HG03378 (cell line): ENCODE measurements at regions not wholly inside any gene's neighbourhood (a gene's known extent, or its start where the extent isn't known, plus 50 kb on each side); places are given as distances from the start of the nearest gene placed in this dataset.
"Not testable (repeated sequence)": the region's sequence is repeated elsewhere in the genome, so short reads cannot be mapped to it uniquely, and the experiment has no call there.

Experiments used
- ATAC-seq: cut with Tn5 transposase; IDR thresholded peaks from one replicate; pipeline ENCODE4 v1.9.1; 2021; ENCODE audit warnings: mild to moderate bottlenecking, moderate library complexity; ENCODE audit not compliant: unreplicated experiment

DNA sequence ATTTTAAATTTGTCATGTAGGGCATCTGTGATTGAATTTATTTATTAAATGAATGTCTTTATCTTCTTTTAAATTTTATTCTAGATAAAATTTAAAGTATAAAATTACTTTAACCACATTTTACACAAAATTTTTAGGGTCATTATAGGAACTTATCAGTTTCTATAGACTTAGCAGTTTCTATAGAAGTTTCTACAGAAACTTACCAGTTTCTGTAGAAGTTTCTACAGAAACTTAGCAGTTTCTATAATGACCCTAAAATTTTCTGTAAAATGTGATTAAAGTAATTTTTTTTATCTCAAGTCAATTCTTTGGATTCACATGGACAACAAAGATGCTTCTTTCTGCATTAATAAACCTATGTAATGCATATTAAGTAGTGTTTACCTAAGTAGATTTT is 565.9 kb upstream of the TECRL start:
- ATAC-seq = no peak

DNA sequence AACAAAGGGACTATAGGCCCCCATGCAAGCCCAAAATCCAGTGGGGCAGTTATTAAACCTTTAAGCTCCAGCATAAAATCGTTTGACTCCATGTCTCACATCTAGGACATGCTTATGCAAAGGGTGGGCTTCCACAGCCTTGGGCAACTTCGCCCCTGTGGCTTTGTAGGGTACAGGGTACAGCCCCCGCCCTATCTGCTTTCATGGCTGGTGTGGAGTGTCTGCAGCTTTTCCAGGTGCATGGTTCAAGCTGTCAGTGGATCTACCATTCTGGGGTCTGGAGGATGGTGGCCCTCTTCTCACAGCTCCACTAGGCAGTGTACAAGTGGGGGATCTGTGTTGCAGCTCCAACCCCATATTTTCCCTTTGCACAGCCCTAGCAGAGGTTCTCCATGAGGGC is 559.8 kb upstream of the TECRL start:
- ATAC-seq = no peak

DNA sequence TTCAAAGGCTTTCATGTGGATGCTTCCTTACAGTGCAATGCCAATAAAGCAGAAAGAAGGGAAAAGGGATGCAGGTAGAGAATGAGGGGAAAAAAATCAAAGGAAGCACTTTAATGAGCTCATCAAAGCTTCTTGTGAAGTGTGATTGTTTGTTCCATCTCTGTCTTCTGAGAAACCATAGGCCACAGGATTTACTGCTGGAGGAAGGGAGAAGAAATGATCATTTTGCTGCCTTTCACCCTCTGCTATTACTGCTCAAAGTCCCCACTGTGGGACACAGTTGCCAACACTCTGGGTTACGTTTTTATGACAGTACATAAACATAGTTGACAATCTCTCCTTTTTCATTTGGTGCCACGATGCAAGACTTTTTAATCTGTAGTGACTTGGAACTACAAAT is 558.0 kb upstream of the TECRL start:
- ATAC-seq = no peak

DNA sequence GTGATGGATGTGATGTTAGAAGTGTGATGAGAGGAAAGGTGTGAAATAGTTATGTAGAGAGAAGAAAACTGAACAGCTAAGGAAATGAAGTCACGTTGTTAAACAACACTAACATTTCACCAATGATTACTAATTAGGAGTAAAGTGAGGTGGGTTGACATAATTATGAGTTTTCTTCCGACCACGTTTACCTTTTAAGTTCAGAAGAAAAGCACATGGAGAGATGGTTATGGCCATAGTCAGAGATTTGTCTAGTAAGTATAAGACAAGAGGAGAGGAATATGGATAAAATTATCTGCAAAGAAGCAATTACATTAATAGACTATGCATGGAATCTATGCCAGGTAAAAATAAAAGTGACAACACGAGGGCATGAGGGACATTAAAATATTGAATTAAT is 551.3 kb upstream of the TECRL start:
- no peak for ATAC-seq

DNA sequence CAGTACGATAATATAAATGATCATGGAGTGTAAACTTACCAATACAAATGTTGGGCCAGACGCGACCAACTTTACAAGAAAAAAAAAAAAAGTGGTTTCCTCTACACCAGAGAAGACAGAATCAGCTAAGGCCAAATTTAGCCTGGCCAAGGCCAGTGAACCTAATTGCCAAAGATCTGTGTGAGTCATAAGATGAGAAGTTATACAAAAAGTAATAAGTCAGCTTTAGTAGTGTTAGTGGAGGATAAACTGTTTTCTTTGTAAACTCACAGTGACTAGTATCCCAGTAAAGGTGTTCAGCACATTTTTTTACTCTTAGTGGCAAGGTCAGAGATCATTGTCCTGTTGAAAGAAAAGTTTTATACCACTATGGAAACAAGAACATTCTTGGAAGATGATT is 531.4 kb upstream of the TECRL start:
- ATAC-seq = no peak

DNA sequence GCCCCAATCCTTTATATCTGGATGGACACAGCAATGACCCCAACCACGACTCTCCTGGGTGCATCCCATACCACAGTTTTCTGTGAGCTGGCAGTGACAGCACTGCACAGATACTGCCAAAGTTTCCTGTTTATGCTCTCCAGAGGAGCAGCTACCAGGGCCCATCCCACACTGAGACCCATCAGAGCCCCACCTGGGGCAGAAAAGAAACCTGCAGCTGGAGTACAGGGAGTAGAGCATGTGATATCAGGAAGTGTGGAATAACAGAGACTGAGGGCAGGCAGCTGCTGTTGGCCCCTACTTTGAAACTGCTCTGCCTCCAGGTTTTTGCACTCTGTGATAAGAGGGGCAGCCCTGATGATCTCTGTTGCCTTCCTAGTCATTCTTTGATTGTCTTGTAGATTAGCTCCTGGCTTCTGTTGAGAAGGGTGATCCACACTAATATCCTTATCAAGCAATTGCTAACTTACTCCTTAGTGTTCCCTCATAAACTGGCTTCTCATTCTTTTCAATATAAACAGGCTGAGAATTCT is 526.3 kb upstream of the TECRL start:
- ATAC-seq = no peak

DNA sequence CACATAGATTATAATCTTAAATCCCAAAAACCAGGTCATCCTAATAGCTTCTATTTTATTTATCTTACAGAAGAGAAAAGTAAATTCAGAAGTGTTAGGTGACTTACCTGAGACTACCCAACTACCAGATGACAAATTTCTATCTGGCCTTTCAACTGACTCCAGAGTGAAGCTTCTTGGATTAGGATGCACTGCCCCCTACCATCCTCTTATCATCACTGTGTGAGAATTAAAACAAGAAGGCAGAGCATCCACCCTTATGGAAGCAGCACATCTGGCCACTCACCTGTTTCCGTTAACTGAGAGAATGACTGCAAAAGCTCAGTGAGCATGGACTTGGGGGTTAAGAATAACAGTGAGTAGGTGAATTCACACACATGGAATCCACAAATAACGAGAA is 502.6 kb upstream of the TECRL start:
- ATAC-seq = no peak

DNA sequence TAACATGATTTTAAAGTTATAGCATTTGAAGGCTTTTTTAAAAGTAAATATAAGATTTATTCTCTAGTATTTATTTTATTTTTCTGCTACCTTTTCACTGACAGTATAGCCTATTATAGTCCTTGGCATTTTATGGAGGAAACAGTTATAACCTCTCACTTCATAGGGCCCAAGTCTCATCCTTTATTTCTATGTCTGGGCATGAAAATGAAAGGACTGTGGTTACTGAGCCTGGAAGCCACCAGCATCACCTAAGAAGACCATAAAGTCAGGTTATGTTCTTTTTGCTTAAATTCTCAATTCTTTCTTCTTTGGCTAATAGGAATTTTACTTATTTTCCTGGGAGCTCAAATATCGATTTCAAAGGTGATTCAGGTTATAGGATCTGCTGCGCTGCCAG is 494.7 kb upstream of the TECRL start:
- ATAC-seq = no peak

DNA sequence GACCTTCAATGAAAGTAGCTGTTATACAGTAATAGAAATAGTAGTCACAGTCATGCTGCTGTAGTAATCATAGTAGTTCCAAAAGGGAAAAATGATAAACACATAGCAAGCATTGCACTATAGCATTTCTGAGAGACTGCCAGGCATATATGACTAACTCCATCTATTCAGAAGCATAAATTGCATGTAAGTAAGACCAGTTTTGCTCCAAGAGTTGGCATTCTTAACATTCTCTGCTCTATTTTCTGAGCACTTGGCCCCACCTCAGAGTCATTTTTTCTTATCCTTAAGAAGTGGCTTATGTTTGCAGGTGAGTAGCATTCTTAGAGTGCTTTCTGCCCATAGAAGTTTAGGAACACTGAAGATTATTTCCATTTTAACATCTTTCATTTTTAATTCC is 490.3 kb upstream of the TECRL start:
- ATAC-seq = no peak

DNA sequence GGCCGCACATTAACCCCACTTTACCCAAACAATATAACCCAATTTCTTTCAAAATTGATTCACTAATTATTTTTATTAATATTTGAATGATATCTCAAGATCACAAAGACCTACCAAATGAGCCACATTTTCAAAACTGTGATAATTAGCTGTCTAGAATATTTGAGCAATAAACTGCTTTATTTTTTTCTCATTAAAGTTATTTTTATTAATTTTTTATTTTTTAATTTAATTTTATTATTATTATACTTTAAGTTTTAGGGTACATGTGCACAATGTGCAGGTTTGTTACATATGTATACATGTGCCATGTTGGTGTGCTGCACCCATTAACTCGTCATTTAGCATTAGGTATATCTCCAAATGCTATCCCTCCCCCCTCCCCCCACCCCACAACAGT is 489.8 kb upstream of the TECRL start:
- ATAC-seq = not testable (repeated sequence)

DNA sequence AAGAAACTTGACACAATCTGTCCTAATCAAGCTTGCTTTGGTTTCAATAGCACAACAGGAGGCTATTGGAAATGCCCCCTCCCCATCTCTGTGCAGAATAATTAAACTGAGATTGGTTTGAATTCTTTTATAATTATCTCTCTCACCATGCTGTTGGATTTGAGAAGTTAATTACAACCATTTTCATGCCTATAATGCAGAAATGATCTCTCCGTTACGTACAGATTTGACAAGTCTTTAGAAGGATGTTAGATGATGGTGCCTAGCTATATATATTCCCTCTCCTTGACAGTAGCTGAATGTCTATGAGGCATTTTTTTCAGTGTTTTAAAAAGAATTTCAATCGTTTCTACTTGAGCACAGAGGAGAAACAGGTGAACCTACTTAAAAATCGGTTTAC is 488.4 kb upstream of the TECRL start:
- ATAC-seq = no peak

DNA sequence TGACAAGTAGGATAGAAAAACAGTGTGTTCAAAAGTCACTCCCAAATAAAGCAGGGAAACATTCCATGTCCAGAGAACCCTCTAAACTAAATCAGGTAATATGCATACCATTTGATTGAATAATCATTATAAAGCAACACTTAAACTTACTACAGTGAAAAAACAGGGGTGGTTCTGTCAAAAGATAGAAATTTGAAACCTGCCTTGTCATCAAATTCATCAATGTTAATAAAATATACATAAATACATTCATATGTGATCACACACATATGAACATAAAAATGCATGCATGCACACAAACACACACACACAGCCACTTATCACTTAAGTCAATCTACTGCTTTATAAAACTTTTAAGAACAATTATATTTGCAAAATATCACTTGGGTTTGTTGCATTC is 485.8 kb upstream of the TECRL start:
- no peak for ATAC-seq

DNA sequence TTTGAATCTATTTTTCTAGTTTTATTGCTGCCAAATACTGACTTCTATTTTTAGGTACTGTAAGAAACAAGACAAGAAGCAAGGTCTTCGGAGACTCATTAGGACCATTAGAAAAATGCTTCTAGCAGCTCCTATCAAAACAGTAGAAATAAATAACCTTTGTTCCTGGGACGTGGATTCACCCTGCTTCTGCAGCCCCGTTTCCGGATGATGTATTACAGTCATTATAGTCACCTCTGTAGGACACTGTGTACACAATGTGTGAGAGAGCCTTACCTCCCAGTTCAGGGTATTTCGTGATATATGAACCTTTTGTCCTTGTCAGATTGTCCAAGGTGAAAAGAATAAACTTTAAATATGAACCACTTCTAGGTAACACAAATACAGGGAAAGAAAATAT is 484.0 kb upstream of the TECRL start:
- no peak for ATAC-seq

DNA sequence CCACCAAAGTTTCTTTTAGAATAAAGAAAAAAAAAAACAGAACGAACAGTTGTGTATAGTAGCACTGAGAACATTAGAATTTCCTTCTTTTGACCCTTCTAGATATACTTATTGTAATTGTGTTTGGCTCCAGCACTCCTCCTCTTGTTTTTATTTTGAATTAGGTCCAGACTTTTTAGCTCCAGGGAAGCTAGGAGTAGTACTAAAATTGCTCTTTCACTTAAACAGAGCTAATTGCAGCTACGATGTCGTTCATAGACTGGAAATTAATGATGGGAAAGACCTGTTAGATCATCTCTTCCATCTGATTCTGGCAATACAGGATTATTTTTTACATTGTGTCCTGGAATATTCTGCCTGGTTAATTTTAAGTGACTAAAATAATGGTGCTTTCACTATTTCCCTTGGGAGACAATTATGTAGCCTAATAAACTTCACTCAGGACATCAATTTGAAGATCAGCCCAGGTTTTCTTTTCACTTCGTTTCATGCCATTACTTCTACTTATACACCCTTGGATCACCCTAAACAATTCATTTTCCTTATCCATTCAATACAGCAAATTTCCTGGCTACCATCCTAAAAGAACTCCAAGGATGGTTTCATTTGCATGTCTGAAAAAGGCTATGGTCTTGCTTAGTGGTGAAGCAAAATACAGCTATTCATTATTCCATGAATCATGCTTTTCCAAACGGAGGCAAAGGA is 480.8 kb upstream of the TECRL start:
- no peak for ATAC-seq

DNA sequence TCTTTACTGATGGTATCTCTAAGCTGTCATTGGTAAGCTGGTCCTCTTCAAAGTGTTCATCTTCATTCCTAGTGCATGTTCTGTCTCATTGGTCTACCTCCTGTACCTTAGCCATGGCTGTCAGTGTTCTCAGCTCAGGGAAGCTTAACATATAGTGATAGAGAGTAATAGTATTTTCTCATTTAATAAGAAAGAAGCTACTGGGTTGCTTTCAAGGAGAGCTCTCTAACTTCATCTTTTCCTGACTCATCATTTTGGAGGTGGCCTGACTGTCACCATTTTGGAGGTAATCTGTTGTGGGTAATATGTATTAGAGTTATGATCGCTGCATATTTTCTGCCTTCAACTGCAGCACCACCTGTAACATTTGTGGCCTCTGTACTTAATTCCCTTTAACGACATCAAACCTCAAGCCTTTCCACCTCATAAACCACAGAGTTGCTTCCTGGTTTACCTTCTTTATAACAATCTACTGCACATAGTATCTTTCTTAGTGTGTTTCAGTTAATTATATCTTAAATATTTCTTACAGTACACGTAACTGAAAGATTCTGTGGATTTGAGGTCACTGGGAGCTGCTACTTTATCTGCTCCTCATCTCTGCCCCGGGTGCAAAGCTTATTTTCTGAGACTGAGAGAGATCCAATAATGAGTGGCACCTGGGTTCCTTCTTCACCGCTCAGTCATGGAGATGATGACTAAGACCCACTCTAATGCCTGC is 474.0 kb upstream of the TECRL start:
- ATAC-seq = no peak

DNA sequence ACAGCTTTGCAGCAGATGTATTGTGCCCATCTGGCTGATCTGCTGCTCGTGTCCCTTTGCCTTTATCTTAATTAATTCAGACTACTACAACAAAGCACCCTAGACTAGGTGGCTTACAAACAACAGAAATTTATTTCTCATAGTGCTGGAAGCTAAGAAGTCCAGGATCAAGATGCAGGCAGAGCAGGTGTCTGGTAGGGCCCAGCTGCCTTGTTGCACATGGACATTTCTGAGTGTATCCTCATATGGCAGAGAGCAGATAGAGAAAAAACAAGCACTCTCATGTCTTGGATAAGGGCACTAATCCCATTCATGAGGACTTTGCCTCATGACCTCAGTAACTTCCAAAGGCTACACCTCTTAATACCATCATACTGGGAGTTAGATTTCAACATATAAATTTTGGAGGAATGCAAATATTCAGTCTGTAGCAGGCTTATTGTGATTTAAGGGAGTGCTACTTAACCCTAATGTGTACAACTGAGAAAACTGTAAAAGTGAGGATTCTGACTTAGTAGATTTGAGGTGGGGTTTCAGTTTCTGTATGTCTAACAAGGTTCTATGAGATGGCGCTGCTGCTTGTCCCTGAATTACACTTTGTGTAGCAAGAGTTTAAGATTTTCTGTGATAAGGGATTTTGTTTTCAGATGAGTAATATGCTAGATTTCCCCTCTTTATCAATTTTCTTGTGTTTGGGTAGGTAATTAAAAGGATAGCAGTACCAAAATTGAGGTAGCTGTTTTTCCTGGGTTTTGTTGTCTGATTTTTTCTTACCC is 473.2 kb upstream of the TECRL start:
- ATAC-seq = no peak

DNA sequence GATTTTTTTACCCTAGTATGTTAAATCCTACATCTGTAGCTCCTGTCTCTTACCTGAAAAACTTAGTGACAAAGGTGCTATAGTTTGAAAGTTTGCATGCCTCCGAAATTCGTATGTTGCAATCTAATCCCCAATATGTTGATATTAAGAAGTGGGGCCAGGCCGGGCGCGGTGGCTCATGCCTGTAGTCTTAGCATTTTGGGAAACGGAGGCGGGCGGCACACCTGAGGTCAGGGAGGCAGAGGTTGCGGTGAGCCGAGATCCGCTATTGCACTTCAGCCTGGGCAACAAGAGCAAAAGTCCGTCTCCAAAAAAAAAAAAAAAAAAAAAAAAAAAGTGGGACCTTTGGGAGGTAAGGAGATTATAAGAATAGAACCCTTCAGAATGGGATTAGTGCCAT is 471.3 kb upstream of the TECRL start:
- no peak for ATAC-seq

DNA sequence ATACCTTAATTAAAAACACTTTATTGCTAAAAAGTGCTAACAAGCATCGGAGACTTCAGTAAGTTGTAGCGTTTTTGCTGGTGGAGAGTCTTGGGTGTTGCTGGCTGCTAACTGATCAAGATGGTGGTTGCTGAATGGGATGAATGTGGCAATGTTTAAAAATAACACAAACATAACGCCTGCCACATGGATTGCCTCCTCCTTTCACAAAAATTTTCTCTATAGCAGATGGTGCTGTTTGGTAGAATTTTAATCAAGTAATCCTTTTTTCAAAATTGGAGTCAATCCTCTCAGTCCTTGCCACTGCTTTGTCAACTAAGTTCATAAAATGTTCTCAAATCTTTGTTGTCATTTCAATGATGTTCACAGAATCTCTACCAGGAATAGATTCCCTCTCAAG is 466.8 kb upstream of the TECRL start:
- no peak for ATAC-seq

DNA sequence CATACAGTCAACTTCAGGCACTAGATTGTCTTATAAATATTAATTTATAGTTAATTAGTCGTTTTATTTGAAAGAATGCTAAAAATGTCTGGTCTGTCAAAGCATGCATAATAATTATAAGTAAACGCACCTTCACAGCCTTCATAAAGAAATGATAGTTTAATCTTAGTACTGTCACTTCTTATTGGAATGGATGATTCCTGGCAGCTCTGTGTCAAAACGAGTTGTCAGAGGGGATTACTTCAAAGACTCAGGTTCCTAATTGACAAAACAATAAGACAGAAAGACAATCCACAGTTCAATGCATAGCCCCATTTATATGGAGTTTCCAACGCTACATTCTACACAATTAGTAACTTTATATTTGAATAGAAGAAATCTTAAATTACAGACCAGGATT is 461.3 kb upstream of the TECRL start:
- no peak for ATAC-seq

DNA sequence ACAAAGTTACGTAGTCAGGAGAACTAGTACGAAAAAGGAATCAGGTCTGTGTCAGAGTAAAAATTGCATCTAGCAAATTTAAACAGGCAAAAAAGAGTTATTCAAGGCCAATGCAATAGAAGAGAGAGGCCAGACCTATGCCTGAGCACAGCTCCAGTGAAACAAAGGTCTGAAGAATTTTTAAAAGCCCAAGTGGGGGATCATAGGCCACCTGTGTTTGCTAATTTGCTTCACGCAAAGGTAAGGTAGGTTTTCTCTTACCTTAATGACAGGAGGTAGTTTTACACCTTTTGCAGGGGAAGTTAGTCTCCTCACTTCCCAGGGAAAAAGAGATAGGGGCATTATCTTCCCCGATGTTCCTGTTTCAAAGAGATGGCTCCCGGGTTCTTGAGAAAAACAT is 448.6 kb upstream of the TECRL start:
- ATAC-seq = no peak

DNA sequence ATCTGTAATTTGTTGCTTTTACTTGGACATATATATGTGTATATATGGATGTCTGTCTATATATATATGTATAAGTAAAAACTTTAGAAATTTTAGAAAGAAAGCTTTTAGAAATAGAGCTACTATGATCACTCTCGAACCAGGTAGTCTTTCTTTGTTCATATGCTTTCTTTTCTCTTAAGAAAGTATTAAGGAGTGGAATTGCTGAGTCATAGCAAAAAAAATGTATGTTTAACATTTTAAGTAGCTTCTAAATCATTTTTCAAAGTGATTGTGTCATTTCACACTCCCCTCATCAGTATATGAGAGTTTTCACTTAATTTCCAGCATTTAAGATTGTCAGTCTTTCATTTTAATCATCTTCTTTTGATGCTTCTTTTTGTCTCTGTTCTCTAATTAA is 447.9 kb upstream of the TECRL start:
- ATAC-seq = no peak

DNA sequence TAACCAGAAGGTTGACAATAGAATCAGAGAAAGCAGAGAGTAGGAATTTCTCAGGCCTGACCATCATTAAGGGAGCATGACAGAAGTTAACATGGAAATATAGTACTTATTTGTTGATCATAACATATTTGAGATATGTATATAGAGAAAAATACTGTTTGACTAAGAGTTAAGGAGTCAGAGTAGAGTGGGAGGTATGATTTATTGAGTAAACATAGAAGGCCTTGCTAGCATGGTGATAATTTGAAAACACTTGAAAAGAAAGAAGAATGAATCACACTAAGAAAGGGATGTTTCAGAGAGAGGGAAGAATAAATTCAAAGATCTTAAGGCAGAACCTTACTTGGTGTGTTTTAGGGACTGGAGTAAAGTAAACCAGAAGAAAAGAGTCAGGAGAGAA is 437.2 kb upstream of the TECRL start:
- no peak for ATAC-seq
